IPS-NIHi7 (cell line): ENCODE measurements at regions not wholly inside any gene's neighbourhood (a gene's known extent, or its start where the extent isn't known, plus 50 kb on each side); places are given as distances from the start of the nearest gene placed in this dataset.
"Not testable (repeated sequence)": the region's sequence is repeated elsewhere in the genome, so short reads cannot be mapped to it uniquely, and the experiment has no call there.

Source experiments
- DNase-seq: peaks from one replicate; pipeline ENCODE4 v3.0.0; 2012; ENCODE audit warnings: mixed read lengths; ENCODE audit errors: extremely low spot score

GRCh38 chr4:93888308-93888707 lies 59.8 kb downstream of the ATOH1 start:
- no peak for DNase-seq

GRCh38 chr4:93888768-93889167 lies 60.2 kb downstream of the ATOH1 start:
- DNase-seq, result no peak

- no peak for DNase-seq
Measured at GRCh38 chr4:93891244-93891643, 62.7 kb downstream of the ATOH1 start.

- DNase-seq, result no peak
Measured at GRCh38 chr4:93894995-93895394, 66.4 kb downstream of the ATOH1 start.

DNA sequence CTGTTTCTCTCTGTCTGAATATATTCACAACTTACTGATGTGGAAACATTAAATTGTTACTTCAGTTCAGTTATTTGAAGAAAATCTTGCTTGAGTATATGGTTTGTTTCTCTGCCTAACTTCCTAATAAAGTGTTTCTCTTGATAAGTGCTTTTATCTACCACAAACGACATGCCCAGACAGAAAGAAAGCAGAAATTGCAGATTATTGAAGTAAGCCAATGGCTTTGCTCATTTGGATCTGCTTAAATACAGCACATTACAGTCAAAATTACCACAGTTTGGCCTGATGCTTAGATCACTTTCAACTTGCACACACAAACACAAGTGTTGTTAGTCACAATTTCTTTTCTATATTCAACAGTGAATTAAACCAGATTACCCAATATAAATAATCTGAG lies 68.0 kb downstream of the ATOH1 start:
- no peak for DNase-seq

- DNase-seq, result no peak
Measured at GRCh38 chr4:93897559-93897958, 69.0 kb downstream of the ATOH1 start.

GRCh38 chr4:93908778-93909177 lies 80.2 kb downstream of the ATOH1 start:
- no peak for DNase-seq

GRCh38 chr4:93911671-93912070 lies 83.1 kb downstream of the ATOH1 start:
- no peak for DNase-seq

GRCh38 chr4:93912146-93912545 lies 83.6 kb downstream of the ATOH1 start:
- DNase-seq, result no peak

DNA sequence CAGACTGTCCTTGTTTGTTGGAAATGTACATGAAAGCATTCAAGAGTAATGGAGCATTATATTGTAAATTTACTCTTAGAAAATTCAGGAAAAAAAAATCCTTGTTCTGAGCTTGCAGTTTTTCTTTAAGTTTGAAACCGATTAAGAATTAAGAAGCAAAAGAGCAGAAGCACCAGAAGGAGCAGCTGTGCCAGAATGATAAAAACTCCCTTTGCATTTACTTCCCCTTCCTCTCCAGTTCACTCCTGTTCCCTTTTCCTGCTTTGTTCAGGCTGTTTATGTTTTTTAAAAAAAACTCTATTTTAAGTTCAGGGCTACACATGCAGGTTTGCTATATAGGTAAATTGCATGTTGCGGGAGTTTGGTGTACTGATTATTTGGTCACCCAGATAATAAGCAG lies 90.3 kb downstream of the ATOH1 start:
- no peak for DNase-seq

- not testable (repeated sequence) for DNase-seq
Measured at GRCh38 chr4:93923570-93923969, 95.0 kb downstream of the ATOH1 start.

- DNase-seq, result no peak
Measured at GRCh38 chr4:93947286-93947685, 118.7 kb downstream of the ATOH1 start.

DNA sequence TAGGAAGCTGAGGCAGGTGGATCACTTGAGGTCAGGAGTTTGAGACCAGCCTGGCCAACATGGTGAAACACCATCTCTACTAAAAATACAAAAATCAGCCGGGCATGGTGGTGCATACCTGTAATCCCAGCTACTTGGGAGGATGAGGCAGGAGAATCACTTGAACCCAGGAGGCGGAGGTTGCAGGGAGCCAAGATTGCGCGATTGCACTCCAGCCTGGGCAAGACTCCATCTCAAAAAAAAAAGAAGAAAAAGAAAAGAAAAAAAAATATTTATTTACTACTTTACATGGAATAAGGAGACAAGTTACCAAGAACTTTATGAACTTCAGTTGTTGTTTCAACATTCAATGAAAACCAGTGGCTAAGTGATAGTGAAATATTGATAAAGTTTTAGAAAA lies 121.7 kb downstream of the ATOH1 start:
- DNase-seq, result not testable (repeated sequence)

DNA sequence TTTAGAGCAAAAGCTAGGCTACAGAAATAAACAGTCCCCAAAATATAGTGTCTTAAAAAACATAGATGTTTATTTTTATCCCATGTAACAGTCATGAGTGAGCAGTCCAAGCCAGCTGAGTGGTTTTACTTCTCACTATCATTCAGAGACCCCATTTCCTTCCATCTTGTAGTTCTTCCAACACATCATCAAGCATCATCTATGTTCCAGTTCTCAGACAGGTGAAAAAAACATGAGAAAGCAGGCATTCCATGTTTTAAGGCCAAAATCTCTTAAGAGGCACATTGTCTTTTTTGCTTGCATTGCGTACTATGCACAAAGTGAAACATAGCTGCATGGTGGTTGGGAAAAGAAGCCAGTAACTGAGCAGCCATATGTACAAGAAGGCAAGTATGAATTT lies 128.6 kb downstream of the ATOH1 start:
- no peak for DNase-seq

- DNase-seq, result peak; percentile 13
Measured at GRCh38 chr4:93960450-93960849, 131.9 kb downstream of the ATOH1 start.

DNA sequence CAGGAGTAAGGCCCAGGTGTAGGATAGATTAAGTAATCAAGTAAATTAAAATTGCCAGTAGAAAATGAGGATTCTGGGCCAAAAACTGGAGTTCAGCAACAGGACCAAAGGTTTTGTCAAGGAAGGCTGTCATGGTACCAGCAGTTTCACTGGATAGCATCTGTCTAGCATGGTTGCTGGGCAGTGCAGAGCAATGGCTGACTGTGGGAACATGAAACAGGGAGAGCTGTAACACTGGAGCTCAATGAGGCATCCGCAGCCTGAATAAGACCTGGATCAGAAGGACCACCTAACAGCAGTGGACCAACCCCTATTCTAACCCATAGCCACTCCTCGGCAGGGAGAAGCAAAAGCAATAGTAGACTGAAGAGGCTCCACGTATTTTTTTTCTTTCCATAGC lies 132.4 kb downstream of the ATOH1 start:
- no peak for DNase-seq

DNA sequence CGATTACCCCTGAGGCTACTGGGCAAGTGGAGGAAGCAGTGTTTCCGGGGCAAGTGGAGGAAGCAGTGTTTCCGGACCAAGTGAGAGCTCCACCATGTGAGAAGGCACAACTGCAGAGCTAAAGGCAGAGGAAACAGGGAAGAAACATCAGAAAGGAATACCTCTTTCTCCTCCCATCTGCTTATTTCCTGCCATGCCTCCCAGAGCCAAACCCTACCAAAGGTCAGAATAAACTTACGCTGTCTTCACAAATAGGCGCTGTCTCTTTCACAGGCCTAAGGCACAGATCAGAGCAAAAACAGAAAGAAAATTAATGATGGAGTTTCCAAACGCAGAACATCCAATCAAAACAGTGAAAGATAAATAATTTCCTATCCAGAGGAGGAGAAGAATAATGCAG lies 153.0 kb downstream of the ATOH1 start:
- DNase-seq, result no peak

DNA sequence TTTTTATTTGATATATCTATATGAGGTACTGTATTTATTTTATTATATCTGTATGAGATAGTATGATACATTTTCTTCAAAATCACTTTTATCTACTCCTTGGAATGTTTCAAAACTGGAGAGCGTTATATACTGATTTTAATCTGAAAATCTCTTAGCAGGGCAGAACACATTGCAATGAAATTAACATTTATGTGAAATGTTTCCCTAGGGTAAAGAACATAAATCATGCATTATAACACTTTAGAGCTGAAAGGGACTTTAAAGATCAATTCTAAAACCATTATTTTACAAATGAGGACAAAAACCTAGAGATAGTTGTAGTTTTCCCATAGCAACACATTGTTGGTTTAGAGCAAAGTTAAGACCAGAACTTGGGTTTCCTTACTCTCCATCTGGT lies 153.7 kb downstream of the ATOH1 start:
- DNase-seq, result no peak

DNA sequence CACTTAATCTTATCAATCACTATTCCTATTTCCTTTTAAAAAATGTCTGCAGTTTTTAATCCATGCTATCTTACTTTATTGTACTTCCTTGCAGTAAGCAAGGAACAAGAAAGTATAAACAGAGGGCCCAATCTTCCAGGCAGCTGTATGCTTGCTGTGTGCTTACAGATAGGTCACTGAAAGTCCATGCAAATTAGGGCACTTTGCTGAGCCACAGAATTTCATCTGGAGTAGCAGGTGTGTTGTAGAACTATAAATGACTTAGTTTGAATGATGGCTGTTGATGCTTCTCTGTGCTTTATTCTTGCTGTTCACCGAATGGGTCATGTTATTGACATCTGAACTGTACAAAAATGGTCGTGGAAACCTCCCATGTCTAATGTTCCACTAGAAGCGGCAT lies 154.6 kb downstream of the ATOH1 start:
- no peak for DNase-seq

GRCh38 chr4:93994175-93994994 lies 165.8 kb downstream of the ATOH1 start:
- no peak for DNase-seq

DNA sequence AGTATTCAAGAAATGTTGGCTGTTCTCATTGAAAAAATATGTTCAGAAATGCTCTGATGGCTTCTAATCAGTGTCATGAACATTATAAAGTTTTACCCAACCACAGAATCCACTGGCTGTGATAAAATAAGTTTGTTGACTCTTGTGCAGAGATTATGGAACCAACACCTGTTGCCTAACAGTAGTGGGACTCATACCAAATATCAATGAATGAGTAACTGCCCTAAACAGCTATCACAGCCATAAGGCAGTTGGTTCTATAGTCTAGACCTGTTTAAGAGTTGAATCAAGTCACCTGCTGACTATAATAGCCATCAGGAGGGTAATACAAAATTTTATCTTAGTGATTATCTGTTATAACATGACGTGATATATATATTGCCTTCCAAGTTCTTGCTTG lies 168.3 kb downstream of the ATOH1 start:
- DNase-seq, result no peak

GRCh38 chr4:94000559-94000958 lies 172.0 kb downstream of the ATOH1 start:
- no peak for DNase-seq

GRCh38 chr4:94006932-94007331 lies 178.4 kb downstream of the ATOH1 start:
- no peak for DNase-seq

DNA sequence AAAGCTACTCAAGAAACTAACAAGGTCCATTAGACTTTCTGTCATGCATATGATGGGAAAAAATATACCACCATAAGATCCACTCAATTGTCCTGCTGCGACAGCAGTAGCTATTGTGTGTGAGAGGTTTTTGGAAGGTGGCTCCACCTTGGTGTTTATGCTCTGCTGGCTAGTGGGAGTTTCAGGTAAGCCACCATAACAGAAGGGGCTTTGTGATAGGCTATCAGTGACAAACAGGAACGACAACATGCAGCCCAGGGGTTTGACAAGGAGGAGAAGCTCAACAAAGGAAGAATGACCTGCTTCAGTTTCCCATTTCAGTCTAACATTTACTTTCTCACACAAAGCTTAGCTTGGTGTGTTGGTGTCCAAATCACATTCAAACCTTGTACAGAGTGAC lies 182.6 kb downstream of the ATOH1 start:
- peak; percentile 30 for DNase-seq
